ENCODE measurements at regions not wholly inside any gene's neighbourhood (a gene's known extent, or its start where the extent isn't known, plus 50 kb on each side); places are given as distances from the start of the nearest gene placed in this dataset.

DNA sequence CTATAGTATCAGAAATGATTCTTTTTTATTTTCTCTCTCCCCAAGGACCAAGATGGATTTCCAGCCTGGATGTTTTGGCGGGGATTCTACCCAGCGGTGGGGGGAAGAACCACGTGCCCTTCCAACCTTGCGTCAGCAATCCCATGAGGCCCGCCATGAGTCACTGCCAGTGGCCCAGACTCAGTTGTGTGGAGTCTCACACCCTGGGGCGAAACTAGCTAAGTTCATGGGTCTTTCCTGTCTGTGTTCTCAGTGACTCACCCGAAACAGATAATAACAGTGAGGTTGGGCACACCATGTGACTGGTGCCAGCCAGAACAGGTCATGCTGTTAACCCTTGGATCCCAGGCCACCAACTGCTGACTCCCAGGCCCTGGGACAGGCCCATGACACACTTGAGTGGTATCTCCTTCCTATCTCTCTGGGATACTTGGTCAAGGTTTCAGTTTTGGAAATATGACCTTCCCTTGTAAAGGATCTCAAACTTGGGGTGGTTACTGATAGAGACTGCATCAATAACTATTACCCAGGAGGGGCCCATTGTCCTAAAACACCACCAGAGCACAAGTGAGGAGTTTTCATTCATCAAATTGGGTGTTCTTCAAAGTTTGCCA, 98.0 kb upstream of the DUSP10 start:
- H4K8ac ChIP-seq (replicated peaks; ENCODE audit: insufficient read length, low read depth, low read length) = no peak overlapping the region
- H3T11ph ChIP-seq (ENCODE audit: low read length) = no peak overlapping the region
- H3K27me3 ChIP-seq (ENCODE audit: insufficient read depth, low read length) = no peaks in the 10 kb centered on the region
- H3K79me1 ChIP-seq (ENCODE audit: insufficient read depth, low read depth, low read length, poor library complexity, severe bottlenecking) = no peaks in the 10 kb centered on the region
- no peaks in the 10 kb centered on the region for H3K79me2 ChIP-seq (ENCODE audit: insufficient read depth, low read length)
- no peak overlapping the region for H3K4ac ChIP-seq (ENCODE audit: low read depth, low read length)
- no peak overlapping the region for H2BK15ac ChIP-seq (ENCODE audit: low read depth, low read length)
- H2BK20ac ChIP-seq (ENCODE audit: low read depth, low read length, poor library complexity, severe bottlenecking) = no peak overlapping the region
- H3K4me1 Mint-ChIP-seq = peaks cover 9 to 10% of the 10 kb centered on the region in 2 experiments
- no peak overlapping the region for H2AK5ac ChIP-seq (ENCODE audit: insufficient read length, low read length)
- H3K18ac ChIP-seq (ENCODE audit: insufficient read length, low read depth, low read length) = no peak overlapping the region
- no peaks in the 10 kb centered on the region for H4K20me1 ChIP-seq (ENCODE audit: control insufficient read depth, insufficient read depth, insufficient read length)
- no peak overlapping the region for H3K27ac Mint-ChIP-seq
- H3K4me2 ChIP-seq (ENCODE audit: insufficient read depth, insufficient read length, low read length) = no peak overlapping the region
- no peak overlapping the region for H2BK5ac ChIP-seq (ENCODE audit: insufficient read length, low read length)
- H2AFZ ChIP-seq (ENCODE audit: low read length) = no peak overlapping the region
- H3K23ac ChIP-seq (ENCODE audit: insufficient read length, low read depth, low read length) = no peak overlapping the region
- H3K9me3 ChIP-seq (ENCODE audit: control insufficient read depth, low read depth, low read length) = no peaks in the 10 kb centered on the region
- TF ChIP-seq, protein P1, sequence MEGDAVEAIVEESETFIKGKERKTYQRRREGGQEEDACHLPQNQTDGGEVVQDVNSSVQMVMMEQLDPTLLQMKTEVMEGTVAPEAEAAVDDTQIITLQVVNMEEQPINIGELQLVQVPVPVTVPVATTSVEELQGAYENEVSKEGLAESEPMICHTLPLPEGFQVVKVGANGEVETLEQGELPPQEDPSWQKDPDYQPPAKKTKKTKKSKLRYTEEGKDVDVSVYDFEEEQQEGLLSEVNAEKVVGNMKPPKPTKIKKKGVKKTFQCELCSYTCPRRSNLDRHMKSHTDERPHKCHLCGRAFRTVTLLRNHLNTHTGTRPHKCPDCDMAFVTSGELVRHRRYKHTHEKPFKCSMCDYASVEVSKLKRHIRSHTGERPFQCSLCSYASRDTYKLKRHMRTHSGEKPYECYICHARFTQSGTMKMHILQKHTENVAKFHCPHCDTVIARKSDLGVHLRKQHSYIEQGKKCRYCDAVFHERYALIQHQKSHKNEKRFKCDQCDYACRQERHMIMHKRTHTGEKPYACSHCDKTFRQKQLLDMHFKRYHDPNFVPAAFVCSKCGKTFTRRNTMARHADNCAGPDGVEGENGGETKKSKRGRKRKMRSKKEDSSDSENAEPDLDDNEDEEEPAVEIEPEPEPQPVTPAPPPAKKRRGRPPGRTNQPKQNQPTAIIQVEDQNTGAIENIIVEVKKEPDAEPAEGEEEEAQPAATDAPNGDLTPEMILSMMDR (conservative IDR thresholded peaks at IDR 0.05) = no peak
- H3K27me3 Mint-ChIP-seq (ENCODE audit: low read depth) = no peaks in the 10 kb centered on the region
- no peaks in the 10 kb centered on the region for H3K23me2 ChIP-seq (ENCODE audit: insufficient read length, low read depth, low read length, poor library complexity, severe bottlenecking)
- no peak overlapping the region for H4K5ac ChIP-seq (ENCODE audit: insufficient read length, low read depth, low read length)
- WGBS (ENCODE audit: extremely low coverage, insufficient read length, low lambda C conversion rate) = no CpG with 5 or more reads among the region's 7 CpGs
- H3K4me1 ChIP-seq (ENCODE audit: insufficient read depth, low read length) = no peaks in the 10 kb centered on the region
- H3K56ac ChIP-seq (ENCODE audit: insufficient read length, low read depth, low read length) = no peak overlapping the region
- no peaks in the 10 kb centered on the region for H3K36me3 Mint-ChIP-seq (ENCODE audit: insufficient read depth in 1 of 3, low read depth in 3 of 3)
- no peak overlapping the region for H3K4me3 Mint-ChIP-seq
- H4K91ac ChIP-seq (ENCODE audit: insufficient read length, low read depth, low read length) = no peak overlapping the region
- no peak overlapping the region for H3K9ac ChIP-seq (ENCODE audit: extremely low read depth, insufficient read length, low read length)
- H3K9me3 Mint-ChIP-seq = no peaks in the 10 kb centered on the region
- H2BK12ac ChIP-seq (ENCODE audit: insufficient read length, low read depth, low read length) = no peak overlapping the region
- no peak for DNase-seq
- H2BK120ac ChIP-seq (ENCODE audit: low read depth, low read length, poor library complexity, severe bottlenecking) = no peak overlapping the region
- no peak overlapping the region for H3K14ac ChIP-seq (ENCODE audit: insufficient read depth, low read length)
- H3K27ac ChIP-seq (ENCODE audit: insufficient read length, low read depth, low read length) = no peak overlapping the region
